C4-2B (cell line): ENCODE measurements at regions not wholly inside any gene's neighbourhood (a gene's known extent, or its start where the extent isn't known, plus 50 kb on each side); places are given as distances from the start of the nearest gene placed in this dataset.

Experiments used
- H3K27ac ChIP-seq: fragments of 450-650 bp; 2 replicates; pipeline ENCODE4 v1.5.1; 2017
- CTCF ChIP-seq: fragments of 450-650 bp; conservative IDR thresholded peaks from 2 replicates; pipeline ENCODE4 v1.5.1; 2017; ENCODE audit warnings: mild to moderate bottlenecking
- ZFX ChIP-seq: fragments of 450-650 bp; IDR thresholded peaks from 2 replicates; pipeline ENCODE4 v1.6.1; 2017

- H3K27ac ChIP-seq: no peak overlapping the region
- TF ChIP-seq CTCF (no peak), ZFX (no peak)
Measured at GRCh38 chr12:102730996-102731395, 186.0 kb downstream of the PAH start.

GRCh38 chr12:102728506-102729242 lies 188.4 kb downstream of the PAH start:
- no peak for TF ChIP-seq CTCF
- no peak for TF ChIP-seq ZFX
- no peak overlapping the region for H3K27ac ChIP-seq

GRCh38 chr12:102726686-102727085 lies 190.4 kb downstream of the PAH start:
- TF ChIP-seq CTCF (no peak), ZFX (no peak)
- no peak overlapping the region for H3K27ac ChIP-seq

- H3K27ac ChIP-seq: no peak overlapping the region
- TF ChIP-seq ZFX: no peak
- no peak for TF ChIP-seq CTCF
Measured at GRCh38 chr12:102722147-102722546, 194.9 kb downstream of the PAH start.

GRCh38 chr12:102708108-102708507 lies 208.9 kb downstream of the PAH start:
- TF ChIP-seq CTCF (no peak), ZFX (no peak)

GRCh38 chr12:102702447-102703114 lies 214.5 kb downstream of the PAH start:
- H3K27ac ChIP-seq: no peak overlapping the region
- no peak for TF ChIP-seq ZFX
- peak; percentile 55 for TF ChIP-seq CTCF

More at GRCh38 chr12:102708108-102708507, 208.9 kb downstream of the PAH start:
- no peak overlapping the region for H3K27ac ChIP-seq

- TF ChIP-seq ZFX (no peak), CTCF (no peak)
- H3K27ac ChIP-seq: no peak overlapping the region
Measured at GRCh38 chr12:102696045-102696444, 215.7 kb upstream of the IGF1 start.
